ENCODE measurements at regions not wholly inside any gene's neighbourhood (a gene's known extent, or its start where the extent isn't known, plus 50 kb on each side); places are given as distances from the start of the nearest gene placed in this dataset.
"Not testable (repeated sequence)": the region's sequence is repeated elsewhere in the genome, so short reads cannot be mapped to it uniquely, and the experiment has no call there.

DNA sequence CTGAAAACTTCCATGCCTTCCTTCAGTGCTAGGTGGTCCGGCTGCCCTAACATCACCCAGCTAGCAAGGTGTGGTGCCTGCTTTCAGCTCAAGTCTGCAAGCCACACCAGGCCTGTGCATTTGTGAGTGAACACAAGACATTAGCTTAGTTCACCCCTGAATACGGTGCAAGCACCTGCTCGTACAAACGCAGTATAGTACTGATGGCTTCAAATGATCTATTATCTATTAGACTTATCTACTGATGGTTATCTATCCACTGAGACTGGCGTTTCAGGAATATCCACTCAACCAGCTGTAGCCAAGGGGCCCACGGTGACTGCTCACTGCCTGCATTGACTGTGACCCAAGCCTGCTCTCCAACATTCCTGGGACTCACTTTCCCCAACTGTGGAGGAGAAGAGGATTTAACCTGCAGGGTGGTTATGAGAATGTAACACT lies 155.9 kb downstream of the SHOX start:
- no peaks in the 10 kb centered on the region for H3K4me1 Mint-ChIP-seq
- peaks cover 3% of the 10 kb centered on the region for H3K36me3 Mint-ChIP-seq
- no peak overlapping the region for H3K27ac Mint-ChIP-seq
- H3K27me3 Mint-ChIP-seq: peaks cover 12% of the 10 kb centered on the region
- H3K4me3 Mint-ChIP-seq: no peak overlapping the region
- H3K9me3 Mint-ChIP-seq: peaks cover 5% of the 10 kb centered on the region

DNA sequence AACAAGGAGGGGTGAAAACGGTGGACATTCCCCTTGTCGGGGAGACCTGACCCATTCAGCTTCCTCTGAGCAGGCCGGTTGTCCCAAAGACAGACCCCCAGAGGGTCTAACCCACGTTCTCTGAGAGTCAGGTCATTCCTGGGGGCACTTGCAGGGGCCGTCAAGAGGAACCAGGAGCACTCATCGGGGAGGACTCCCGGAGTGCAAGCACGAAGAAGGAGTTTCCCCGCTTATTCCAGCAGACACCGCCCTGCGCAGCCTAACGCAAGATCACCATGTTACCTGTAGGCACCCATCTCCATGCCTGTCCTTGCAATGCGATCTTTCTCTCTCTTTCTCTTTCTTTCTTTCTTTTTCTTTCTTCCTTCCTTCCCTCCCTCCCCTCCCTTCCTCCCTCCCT lies 154.2 kb downstream of the SHOX start:
- no peak overlapping the region for H3K4me3 Mint-ChIP-seq
- H3K36me3 Mint-ChIP-seq: peaks cover 3% of the 10 kb centered on the region
- H3K27me3 Mint-ChIP-seq: peaks cover 6% of the 10 kb centered on the region
- no peaks in the 10 kb centered on the region for H3K4me1 Mint-ChIP-seq
- H3K9me3 Mint-ChIP-seq: peaks cover 5% of the 10 kb centered on the region
- no peak overlapping the region for H3K27ac Mint-ChIP-seq

DNA sequence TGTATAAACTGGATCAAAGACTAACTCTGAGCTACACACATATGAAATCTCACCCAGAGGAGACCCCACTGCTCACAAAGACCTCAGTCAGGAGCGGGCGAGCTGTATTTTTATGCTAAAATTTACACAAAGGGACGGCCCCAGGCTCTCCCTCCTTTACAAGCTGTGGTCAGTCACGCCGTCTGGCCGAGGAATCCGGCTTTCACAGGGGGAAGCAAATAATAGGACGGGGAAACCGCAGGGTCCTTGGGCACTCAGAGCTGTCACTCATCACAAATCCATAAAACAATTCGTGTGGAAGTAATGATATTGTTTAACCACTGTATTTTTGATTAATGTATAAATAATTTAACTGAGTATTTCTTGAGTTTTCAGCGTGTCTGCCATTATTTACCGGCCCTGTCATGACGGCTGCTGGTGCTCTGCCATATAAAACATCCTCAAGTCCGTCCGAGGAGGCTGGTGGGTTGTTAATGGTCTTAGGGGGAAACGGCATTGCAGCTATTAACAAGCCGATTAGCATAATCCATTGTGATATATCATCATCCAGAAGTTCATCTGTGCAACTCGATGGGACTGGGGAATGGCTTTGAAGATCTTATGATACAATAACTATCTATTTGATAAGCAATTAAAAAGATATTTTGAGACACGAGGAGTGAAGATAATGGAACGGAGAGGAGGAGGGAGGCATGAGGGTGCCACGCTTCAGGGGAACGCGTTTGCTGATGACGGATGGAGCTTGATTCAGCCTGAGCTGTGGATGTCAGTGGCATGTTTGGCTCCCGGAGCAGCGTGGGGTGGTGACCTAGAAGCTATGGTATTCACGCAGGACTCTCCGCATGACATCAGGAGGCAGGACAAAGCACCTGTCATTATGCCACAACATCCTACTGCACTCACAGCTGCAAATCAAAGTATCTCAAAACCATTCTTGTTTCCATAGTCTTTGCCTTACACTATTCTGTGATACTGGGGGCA lies 150.9 kb downstream of the SHOX start:
- no peaks in the 10 kb centered on the region for H3K27me3 Mint-ChIP-seq
- no peaks in the 10 kb centered on the region for H3K4me1 Mint-ChIP-seq
- H3K9me3 Mint-ChIP-seq: peaks cover 5% of the 10 kb centered on the region
- no peak overlapping the region for H3K27ac Mint-ChIP-seq
- peaks cover 3% of the 10 kb centered on the region for H3K36me3 Mint-ChIP-seq
- H3K4me3 Mint-ChIP-seq: no peak overlapping the region

DNA sequence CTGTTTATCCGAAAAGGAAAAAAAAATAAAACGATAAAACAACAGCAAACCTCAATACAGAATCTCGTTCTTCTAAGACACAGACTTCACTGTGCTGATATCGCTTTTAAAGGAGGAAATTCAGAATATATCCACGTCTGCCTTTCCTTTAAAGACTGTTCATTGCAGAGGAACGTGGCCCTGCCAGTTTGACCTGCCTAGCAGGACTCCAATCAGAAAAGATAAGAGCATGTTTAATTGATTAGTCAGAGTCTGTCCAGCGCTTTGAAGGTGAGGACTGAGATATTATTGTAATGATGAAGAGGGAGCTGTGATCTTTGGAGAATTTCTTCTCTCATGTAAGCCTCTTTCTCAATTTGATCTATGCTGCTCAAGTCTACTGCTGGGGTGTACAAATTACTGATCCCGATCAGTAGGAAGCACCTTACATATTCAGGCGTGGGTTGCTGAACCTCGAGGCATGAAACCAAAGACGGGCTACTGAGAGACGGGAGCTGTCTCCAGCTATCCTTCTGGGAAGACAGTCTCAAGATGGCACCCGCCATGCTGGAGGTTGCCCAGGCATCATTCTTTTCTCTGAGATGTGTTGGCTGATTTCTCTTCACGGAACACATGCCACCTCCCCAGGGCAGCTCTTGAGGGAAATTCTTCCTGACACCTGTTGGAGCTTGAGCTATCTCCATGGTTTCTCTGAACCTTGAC lies 146.1 kb downstream of the SHOX start:
- H3K27ac Mint-ChIP-seq: no peak overlapping the region
- no peak overlapping the region for H3K4me3 Mint-ChIP-seq
- no peaks in the 10 kb centered on the region for H3K36me3 Mint-ChIP-seq
- peaks cover 2% of the 10 kb centered on the region for H3K27me3 Mint-ChIP-seq
- H3K9me3 Mint-ChIP-seq: no peaks in the 10 kb centered on the region
- H3K4me1 Mint-ChIP-seq: no peaks in the 10 kb centered on the region

DNA sequence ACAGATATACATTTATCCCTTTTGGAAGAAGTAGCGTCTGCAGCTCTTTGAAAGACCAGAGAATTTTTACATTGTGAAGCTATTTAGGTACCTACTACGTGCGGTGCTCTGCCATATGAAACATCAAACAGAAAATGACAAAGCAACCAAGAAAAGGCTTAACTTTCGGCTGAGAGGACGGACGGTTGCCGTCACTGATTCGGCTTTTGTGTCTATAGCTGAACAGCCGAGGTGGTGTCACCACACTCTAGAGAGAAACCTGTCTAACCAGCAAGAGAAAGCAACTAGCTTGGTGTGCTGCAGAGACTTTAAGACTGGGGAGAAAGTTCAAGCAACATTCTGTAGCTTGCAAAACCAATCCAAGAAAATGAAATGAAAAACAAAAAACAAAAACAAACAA lies 145.5 kb downstream of the SHOX start:
- Mint-ChIP-seq H3K4me3 (no peak overlapping the region), H3K27ac (no peak overlapping the region), H3K4me1 (no peaks in the 10 kb centered on the region), H3K27me3 (peaks cover 2% of the 10 kb centered on the region), H3K36me3 (no peaks in the 10 kb centered on the region), H3K9me3 (no peaks in the 10 kb centered on the region)

DNA sequence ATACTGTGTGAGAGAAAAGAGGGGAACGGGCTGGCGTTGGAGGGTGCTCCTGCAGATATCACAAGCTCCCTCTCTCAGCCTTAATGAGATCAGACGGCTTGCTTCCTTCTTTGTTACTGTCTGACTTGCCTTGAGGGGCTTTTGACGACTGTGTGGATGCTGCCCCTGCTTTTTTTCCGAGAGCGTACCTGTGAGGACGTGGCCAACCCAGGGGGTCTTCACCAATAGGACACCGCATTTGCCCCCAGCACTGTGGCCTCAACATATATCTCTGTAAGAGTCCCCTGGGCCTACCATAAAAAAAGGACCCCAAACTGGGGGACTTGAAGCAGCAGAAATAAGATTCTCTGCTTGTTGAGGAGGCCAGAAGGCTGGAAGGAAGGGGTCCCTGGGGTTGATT lies 143.9 kb downstream of the SHOX start:
- Mint-ChIP-seq H3K27me3 (peaks cover 7% of the 10 kb centered on the region), H3K36me3 (no peaks in the 10 kb centered on the region), H3K4me3 (no peak overlapping the region), H3K27ac (no peak overlapping the region), H3K4me1 (no peaks in the 10 kb centered on the region), H3K9me3 (no peaks in the 10 kb centered on the region)

DNA sequence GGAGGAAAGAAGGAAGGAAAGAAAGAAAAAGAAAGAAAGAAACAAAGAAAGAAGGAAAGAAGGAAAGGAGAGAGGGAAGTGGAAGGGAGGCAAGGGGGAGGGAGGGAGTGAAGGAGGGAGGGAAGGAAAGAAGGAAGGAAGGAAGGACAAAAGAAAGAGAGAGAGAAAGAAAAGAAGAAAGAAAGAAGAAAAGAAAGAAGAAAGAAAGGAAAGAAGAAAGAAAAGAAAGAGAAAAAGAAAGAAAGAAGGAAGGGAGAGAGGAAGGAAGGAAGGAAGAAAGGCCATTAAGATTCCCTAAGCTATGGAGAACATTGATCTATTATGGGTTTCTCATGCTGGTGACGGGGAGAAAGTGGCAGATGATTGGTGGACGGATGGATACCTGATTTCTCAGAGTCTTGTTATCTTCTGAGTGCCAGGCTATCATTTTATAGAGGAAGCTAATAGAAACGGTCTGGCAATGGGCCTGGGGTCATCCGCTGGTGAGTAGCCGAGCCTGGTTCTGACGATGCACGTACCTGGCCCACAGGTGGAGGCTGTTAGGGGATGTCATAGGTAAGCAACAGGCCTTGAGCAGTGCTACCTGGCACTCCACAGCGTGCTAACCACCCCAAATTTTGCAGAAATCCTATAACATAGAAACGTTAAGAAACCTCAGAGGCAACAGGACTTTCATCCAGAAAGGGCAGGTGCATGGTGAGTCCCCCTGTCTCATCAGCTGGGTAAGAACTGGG lies 142.9 kb downstream of the SHOX start:
- Mint-ChIP-seq H3K4me3 (no peak overlapping the region), H3K27me3 (peaks cover 7% of the 10 kb centered on the region), H3K9me3 (no peaks in the 10 kb centered on the region), H3K36me3 (no peaks in the 10 kb centered on the region), H3K4me1 (no peaks in the 10 kb centered on the region), H3K27ac (no peak overlapping the region)

DNA sequence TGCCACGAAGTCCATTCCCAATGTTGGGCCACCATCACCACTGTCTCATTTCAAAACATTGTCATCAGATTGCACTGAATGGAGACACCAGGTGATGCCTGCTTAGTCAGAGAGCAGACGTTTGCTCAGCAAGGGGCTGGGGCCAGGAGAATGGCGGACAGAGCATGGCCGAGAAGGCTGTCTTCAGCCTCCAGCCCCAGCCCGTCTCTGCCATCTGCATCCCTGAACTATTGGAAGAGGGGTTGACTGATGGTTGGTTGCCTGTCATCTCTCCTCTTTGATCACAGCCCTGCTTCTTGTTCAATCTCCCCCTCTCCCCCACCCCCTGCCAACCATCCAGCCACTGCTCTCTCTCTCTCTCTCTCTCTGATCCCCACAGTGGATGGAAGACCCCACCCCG lies 140.9 kb downstream of the SHOX start:
- Mint-ChIP-seq H3K4me3 (no peak overlapping the region), H3K36me3 (no peaks in the 10 kb centered on the region), H3K9me3 (no peaks in the 10 kb centered on the region), H3K27me3 (peaks cover 7% of the 10 kb centered on the region), H3K27ac (no peak overlapping the region), H3K4me1 (no peaks in the 10 kb centered on the region)

DNA sequence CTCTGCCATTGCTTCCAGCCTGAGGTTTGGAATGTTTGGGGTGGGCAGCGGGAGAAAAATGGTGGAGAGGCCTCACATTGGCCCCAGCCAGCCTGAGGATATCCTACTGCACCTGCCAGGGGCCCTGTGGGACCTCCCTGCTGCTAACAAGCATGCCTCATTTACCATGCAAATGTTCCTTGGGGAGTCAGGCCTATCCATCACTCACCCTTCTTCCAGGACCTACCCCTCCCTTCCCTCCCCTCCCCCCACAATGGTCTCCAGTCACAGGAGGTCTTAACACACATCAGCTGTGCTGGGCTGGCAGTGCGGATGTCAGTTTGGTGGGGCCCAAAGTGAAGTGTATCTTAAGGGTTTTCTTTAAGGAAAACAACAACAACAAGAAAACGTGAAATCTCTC lies 139.2 kb downstream of the SHOX start:
- Mint-ChIP-seq H3K9me3 (no peaks in the 10 kb centered on the region), H3K4me3 (no peak overlapping the region), H3K4me1 (no peaks in the 10 kb centered on the region), H3K27ac (no peak overlapping the region), H3K27me3 (peaks cover 7% of the 10 kb centered on the region), H3K36me3 (no peaks in the 10 kb centered on the region)

DNA sequence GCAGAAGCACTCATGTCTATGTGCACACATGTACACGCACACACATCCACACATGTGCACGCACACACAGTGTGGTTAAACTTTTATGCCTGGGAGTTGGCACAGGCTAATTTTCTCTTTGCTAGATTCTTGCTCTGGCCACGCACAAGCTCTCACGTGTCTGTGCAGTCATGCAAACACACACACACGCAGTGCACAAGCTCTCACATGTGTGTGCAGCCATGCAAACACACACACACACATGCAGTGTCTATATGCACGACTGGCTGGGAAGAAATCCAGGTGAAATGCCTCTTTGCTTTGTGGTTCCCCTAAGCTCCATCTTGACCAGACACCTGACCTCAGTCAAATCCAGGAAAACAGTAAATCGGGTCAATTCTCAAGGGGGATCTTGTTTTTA lies 138.0 kb downstream of the SHOX start:
- H3K9me3 Mint-ChIP-seq: no peaks in the 10 kb centered on the region

DNA sequence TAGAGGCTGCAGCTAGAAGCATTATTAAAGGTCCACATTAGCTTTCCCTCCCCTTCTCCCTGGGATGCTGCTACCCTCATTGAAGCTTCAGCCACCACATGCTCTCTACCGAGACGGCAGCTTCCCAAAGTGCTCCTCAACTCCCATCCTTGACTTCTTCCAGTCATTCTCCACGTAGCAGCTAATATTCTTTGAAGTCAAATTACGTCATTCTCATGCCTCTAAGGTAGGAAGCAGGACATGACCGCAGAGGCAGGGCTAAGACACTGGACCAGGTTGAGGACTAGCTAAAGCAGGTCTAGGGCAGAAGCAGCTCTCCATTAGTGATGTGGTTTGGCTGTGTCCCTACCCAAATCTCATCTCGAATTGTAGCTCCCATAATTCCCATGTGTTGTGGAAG lies 128.3 kb downstream of the SHOX start:
- Mint-ChIP-seq H3K4me3 (no peak overlapping the region), H3K27me3 (peaks cover 3% of the 10 kb centered on the region), H3K4me1 (no peaks in the 10 kb centered on the region), H3K9me3 (no peaks in the 10 kb centered on the region), H3K27ac (no peak overlapping the region), H3K36me3 (no peaks in the 10 kb centered on the region)

More for the DNA sequence above, 138.0 kb downstream of the SHOX start:
- Mint-ChIP-seq H3K36me3 (no peaks in the 10 kb centered on the region), H3K4me3 (no peak overlapping the region), H3K27ac (no peak overlapping the region), H3K4me1 (no peaks in the 10 kb centered on the region), H3K27me3 (peaks cover 7% of the 10 kb centered on the region)

DNA sequence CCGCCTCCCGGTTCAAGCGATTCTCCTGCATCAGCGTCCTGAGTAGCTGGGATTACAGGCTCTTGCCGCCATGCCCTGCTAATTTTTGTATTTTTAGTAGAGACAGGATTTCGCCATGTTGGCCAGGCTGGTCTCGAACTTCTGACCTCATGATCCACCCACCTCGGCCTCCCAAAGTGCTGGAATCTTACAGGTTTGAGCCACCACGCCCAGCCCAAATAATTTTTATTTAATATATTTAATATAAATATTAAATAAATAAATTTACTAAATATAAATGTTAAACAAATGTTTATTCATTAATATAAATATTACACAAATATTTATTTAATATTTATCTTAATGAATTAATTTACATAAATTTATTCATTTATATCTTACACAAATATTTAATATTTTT lies 120.2 kb downstream of the SHOX start:
- Mint-ChIP-seq H3K27me3 (peaks cover 5% of the 10 kb centered on the region), H3K4me3 (no peak overlapping the region), H3K9me3 (peaks cover 5% of the 10 kb centered on the region), H3K36me3 (no peaks in the 10 kb centered on the region), H3K27ac (no peak overlapping the region), H3K4me1 (no peaks in the 10 kb centered on the region)

DNA sequence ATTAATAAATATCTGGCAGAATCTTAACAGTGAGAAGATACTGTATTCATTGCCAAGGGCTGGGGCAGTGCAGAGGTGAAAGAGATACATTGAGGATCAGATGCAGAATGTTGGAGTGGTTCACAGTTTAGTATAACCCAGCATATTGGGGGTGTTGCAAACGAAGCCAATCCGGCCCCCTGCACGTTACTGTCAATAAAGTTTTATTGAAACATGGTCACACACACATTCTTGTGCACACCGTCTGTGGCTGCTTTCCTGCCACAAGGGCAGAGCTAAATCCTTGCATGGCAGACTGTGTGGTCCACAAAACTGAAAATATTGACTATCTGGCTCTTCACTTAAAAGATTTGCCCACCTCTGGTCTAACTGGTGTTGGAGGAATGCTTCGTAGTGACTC lies 119.7 kb downstream of the SHOX start:
- no peak overlapping the region for H3K27ac Mint-ChIP-seq
- H3K4me3 Mint-ChIP-seq: no peak overlapping the region
- H3K27me3 Mint-ChIP-seq: peaks cover 5% of the 10 kb centered on the region
- H3K4me1 Mint-ChIP-seq: no peaks in the 10 kb centered on the region
- H3K9me3 Mint-ChIP-seq: peaks cover 7% of the 10 kb centered on the region
- H3K36me3 Mint-ChIP-seq: no peaks in the 10 kb centered on the region

DNA sequence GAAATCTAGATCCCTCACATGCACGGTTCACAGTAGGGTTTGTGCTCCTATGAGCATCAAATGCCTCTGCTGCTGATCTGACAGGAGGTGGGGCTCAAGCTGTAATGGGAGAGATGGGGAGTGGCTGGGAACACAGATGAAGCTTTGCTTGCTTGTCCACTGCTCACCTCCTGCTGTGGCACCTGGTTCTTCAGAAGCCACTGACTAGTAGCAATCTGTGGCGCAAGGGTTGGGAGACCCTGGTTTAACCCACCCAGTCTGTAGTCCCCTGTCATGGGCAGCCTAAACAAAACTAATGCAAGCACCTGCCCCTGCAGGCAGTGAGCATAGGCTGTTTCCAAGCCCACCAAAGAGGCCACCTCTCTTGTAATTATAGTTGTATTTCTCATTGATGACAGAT lies 116.6 kb downstream of the SHOX start:
- no peak overlapping the region for H3K4me3 Mint-ChIP-seq
- peaks cover 5% of the 10 kb centered on the region for H3K27me3 Mint-ChIP-seq
- peaks cover 1% of the 10 kb centered on the region for H3K36me3 Mint-ChIP-seq
- H3K4me1 Mint-ChIP-seq: no peaks in the 10 kb centered on the region
- peaks cover 14% of the 10 kb centered on the region for H3K9me3 Mint-ChIP-seq
- H3K27ac Mint-ChIP-seq: no peak overlapping the region

DNA sequence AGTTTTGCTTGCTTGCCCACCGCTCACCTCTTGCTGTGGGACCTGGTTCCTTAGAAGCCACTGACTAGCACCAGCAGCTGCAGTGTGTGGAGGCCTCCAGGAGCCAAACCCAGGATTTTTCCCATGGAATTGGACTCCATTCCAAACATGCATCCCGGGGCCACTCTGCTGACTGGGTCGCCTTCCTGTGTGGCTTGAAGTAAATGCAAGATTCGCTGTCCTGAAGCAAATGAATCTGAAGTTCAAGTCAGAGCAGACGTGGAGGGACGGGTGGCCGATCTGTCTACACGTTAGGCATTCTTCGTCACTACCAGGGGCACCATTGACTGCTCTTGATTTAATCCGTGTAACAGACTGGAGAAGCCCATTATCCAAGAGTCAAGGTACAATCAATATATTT lies 109.0 kb downstream of the SHOX start:
- H3K36me3 Mint-ChIP-seq: peaks cover 1% of the 10 kb centered on the region
- H3K4me3 Mint-ChIP-seq: no peak overlapping the region
- H3K4me1 Mint-ChIP-seq: no peaks in the 10 kb centered on the region
- H3K27me3 Mint-ChIP-seq: no peaks in the 10 kb centered on the region
- H3K27ac Mint-ChIP-seq: no peak overlapping the region
- peaks cover 8% of the 10 kb centered on the region for H3K9me3 Mint-ChIP-seq

DNA sequence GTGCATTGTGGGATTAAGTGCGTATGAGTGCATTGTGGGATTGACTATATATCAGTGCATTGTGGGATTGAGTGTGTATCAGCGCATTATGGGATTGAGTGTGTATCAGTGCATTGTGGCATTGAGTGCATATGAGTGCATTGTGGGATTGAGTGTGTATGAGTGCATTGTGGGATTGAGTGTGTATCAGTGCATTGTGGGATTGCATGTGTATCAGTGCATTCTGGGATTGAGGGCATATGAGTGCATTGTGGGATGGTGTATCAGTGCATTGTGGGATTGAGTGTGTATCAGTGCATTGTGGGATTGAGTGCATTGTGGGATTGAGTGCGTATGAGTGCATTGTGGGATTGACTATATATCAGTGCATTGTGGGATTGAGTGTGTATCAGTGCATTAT lies 106.4 kb downstream of the SHOX start:
- H3K27ac Mint-ChIP-seq: not testable (repeated sequence)

More for the DNA sequence above, 106.4 kb downstream of the SHOX start:
- H3K4me3 Mint-ChIP-seq, H3K27me3 Mint-ChIP-seq, H3K9me3 Mint-ChIP-seq, H3K4me1 Mint-ChIP-seq, H3K36me3 Mint-ChIP-seq: not testable (repeated sequence)

All from activated naive CD4-positive, alpha-beta T cell treated with anti-CD3 and anti-CD28 coated beads, Interleukin-2, amount 50 U/mL, for 24 hours (primary cell).